B cell (primary cell): ENCODE measurements at regions not wholly inside any gene's neighbourhood (a gene's known extent, or its start where the extent isn't known, plus 50 kb on each side); places are given as distances from the start of the nearest gene placed in this dataset.

Experiments
- ATAC-seq: fragments of 200-7000 bp; cut with Tn5 transposase; one replicate; pipeline ENCODE4 v1.10.0; 2021; ENCODE audit warnings: low read depth, mild to moderate bottlenecking, moderate number of reproducible peaks, moderate library complexity
- CTCF ChIA-PET: fragments of 350-600 bp; sonication (Branson Sonifier 250); formaldehyde crosslinking; loops from one replicate; lab custom pipeline; 2021; ENCODE audit warnings: antibody characterized with exemption, inconsistent platforms; lab: Charles Lee
- POLR2A ChIA-PET: fragments of 350-600 bp; sonication (Branson Sonifier 250); formaldehyde crosslinking; loops from one replicate; lab custom pipeline; 2021; ENCODE audit warnings: antibody characterized with exemption; lab: Charles Lee
- DNase-seq: peaks from one replicate; pipeline ENCODE4 v3.0.0; 2013
- H2AFZ ChIP-seq: 2 replicates; pipeline ENCODE4 v1.6.1; 2012; ENCODE audit warnings: mild to moderate bottlenecking, low read depth, low read length; ENCODE audit not compliant: insufficient read depth, poor library complexity, severe bottlenecking
- H3K27ac ChIP-seq, 2 donors: 1 replicate in 1 of 2; 2 replicates in 1 of 2; pipeline ENCODE4 v1.5.1; 2012 to 2013; ENCODE audit warnings: low read length in 2 of 2, mild to moderate bottlenecking in 2 of 2, moderate library complexity in 1 of 2
- H3K27me3 ChIP-seq, 4 experiments: fragments of 200-600 bp in 1 of 4; sonication (generic) in 1 of 4; replicated peaks in 1 of 4; 1 replicate in 2 of 4; 2 replicates in 2 of 4; pipeline versions ENCODE4 v1.6.1 to v1.7.0; 2013 to 2016; ENCODE audit warnings: low read length in 3 of 4, mild to moderate bottlenecking in 2 of 4, mixed read lengths in 1 of 4, moderate library complexity in 1 of 4; ENCODE audit not compliant: insufficient read depth in 4 of 4, control insufficient read depth in 3 of 4; ENCODE audit errors: control extremely low read depth in 1 of 4
- H3K36me3 ChIP-seq, 2 experiments: replicated peaks in 1 of 2; 1 replicate in 1 of 2; 2 replicates in 1 of 2; pipeline versions ENCODE4 v1.6.1 to v1.7.1; 2013; ENCODE audit warnings: low read length in 1 of 2; ENCODE audit not compliant: insufficient read depth in 2 of 2, control insufficient read depth in 1 of 2; ENCODE audit errors: control extremely low read depth in 1 of 2, extremely low read depth in 1 of 2
- H3K4me1 ChIP-seq, 2 donors: fragments of 200-600 bp in 1 of 2; sonication (generic) in 1 of 2; 1 replicate in 1 of 2; 2 replicates in 1 of 2; pipeline versions ENCODE4 v1.5.1 to v1.6.1; 2013 to 2017; ENCODE audit warnings: low read length in 2 of 2; ENCODE audit not compliant: control insufficient read depth in 2 of 2, insufficient read depth in 2 of 2
- H3K4me2 ChIP-seq: replicated peaks from 2 replicates; pipeline ENCODE3; 2012; ENCODE audit warnings: mild to moderate bottlenecking, low read depth, low read length; ENCODE audit not compliant: poor library complexity, severe bottlenecking
- H3K4me3 ChIP-seq, 5 experiments: fragments of 200-600 bp in 1 of 5; sonication (generic) in 1 of 5; 1 replicate in 3 of 5; 2 replicates in 2 of 5; pipeline versions ENCODE4 v1.5.1 to v1.7.0; 2011 to 2016; ENCODE audit warnings: low read length in 4 of 5, mild to moderate bottlenecking in 4 of 5, low read depth in 2 of 5, control low read depth in 1 of 5, moderate library complexity in 1 of 5; ENCODE audit not compliant: insufficient read depth in 1 of 5; ENCODE audit errors: control extremely low read depth in 1 of 5, extremely low read depth in 1 of 5
- H3K79me2 ChIP-seq: fragments of 200-600 bp; sonication (generic); one replicate; pipeline ENCODE4 v1.6.0; 2016; ENCODE audit warnings: low read length; ENCODE audit not compliant: control insufficient read depth, insufficient read depth
- H3K9ac ChIP-seq: fragments of 200-600 bp; sonication (generic); 2 replicates; pipeline ENCODE4 v1.6.1; 2017; ENCODE audit warnings: mild to moderate bottlenecking, low read length, moderate library complexity
- H3K9me3 ChIP-seq, 3 donors: one replicate each; pipeline versions ENCODE4 v1.6.1 to v1.7.1; 2013; ENCODE audit warnings: low read length in 2 of 3; ENCODE audit not compliant: control insufficient read depth in 2 of 3, insufficient read depth in 1 of 3; ENCODE audit errors: control extremely low read depth in 1 of 3
- H4K20me1 ChIP-seq: 2 replicates; pipeline ENCODE4 v1.6.0; 2012; ENCODE audit warnings: mild to moderate bottlenecking, low read length; ENCODE audit not compliant: insufficient read depth, control insufficient read depth, poor library complexity, severe bottlenecking
- H3K27ac Mint-ChIP-seq: one replicate; pipeline ENCODE4 v1.8.0; 2021; ENCODE audit warnings: mixed read lengths
- H3K27me3 Mint-ChIP-seq: one replicate; pipeline ENCODE4 v1.8.0; 2021; ENCODE audit warnings: mixed read lengths
- H3K4me1 Mint-ChIP-seq: one replicate; pipeline ENCODE4 v1.8.0; 2021; ENCODE audit warnings: mixed read lengths
- H3K4me3 Mint-ChIP-seq: one replicate; pipeline ENCODE4 v1.8.0; 2021; ENCODE audit warnings: mixed read lengths
- H3K9me3 Mint-ChIP-seq: one replicate; pipeline ENCODE4 v1.8.0; 2022; ENCODE audit warnings: mixed read lengths; ENCODE audit not compliant: insufficient read depth
- EZH2 ChIP-seq: IDR thresholded peaks from 2 replicates; pipeline ENCODE4 v1.6.1; 2012; ENCODE audit warnings: borderline replicate concordance, low read depth, mild to moderate bottlenecking, moderate library complexity, low read length; ENCODE audit not compliant: insufficient read depth, poor library complexity, severe bottlenecking
- WGBS: methylation state at CpG from one replicate; pipeline ENCODE4 v1.1.5; 2013; ENCODE audit warnings: missing lambda C conversion rate; ENCODE audit not compliant: insufficient coverage; 5-methylcytosine and 5-hydroxymethylcytosine counted together
- intact Hi-C: fragments of 100-400 bp; cut with micrococcal nuclease; formaldehyde crosslinking; loops from one replicate; pipeline ENCODE4 v1.10.0; 2022
- TF ChIP-seq, protein P1 (sequence below): fragments of 200-600 bp; IDR thresholded peaks from one replicate; pipeline ENCODE4 v1.8.0; 2022; ENCODE audit warnings: antibody characterized with exemption, mild to moderate bottlenecking

DNA sequence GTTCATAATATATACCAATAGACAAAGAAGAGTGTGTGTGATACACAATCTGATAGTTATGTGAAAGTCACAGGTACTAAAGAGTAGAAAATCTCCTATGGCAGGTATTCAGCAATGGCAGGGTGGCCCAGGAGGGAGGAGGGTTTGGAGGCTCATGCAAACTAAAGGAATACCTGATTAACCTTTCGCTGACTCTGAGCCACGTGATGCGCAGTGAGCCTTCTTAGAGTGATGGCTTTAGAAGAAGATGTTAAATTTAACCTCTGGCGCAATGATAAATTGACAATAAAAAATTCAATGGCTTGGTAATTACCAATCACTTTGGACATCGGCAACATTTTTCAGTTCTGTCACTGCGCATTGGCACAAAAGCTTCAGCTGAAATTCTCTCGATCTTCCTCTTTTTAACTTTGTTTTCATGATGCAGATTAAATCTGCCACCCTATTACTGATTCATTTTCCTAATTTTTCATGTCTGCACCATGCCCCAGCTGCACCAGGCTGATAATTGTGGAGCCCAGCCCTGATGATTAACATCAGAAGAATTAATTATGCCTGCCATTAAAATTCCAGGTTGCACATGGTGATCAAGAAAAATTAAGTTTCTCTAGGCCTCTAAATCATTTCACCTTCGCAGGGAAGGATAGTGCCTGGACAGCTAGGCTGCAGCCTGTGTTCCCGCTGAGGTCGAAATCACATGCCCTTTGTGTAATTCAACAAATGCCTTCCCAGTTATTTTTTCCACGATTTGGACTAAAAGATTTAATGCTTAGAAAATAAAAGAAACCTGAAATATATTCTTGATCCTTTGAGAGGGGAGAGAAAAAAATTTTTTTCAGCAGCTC is 250.6 kb upstream of the HNRNPA3 start:
- no peak overlapping the region for H3K4me2 ChIP-seq
- WGBS, result 98% methylated on average over 6 of the region's 11 CpGs
- CTCF ChIA-PET, result interaction anchor here (0.6 kb wide), 1 partner anchor 1450 kb away, joined by 6 read pairs; no protein-coding TSS in a partner anchor
- intact Hi-C loops, result no loop called here
- no peaks in the 10 kb centered on the region for H3K4me1 Mint-ChIP-seq
- peaks cover 24% of the 10 kb centered on the region for H3K27me3 Mint-ChIP-seq
- no peaks in the 10 kb centered on the region for H3K27me3 ChIP-seq
- no peaks in the 10 kb centered on the region for H3K9me3 Mint-ChIP-seq
- H3K4me3 ChIP-seq, result no peak overlapping the region
- no peaks in the 10 kb centered on the region for H3K9me3 ChIP-seq
- DNase-seq, result no peak
- no peak overlapping the region for H3K27ac ChIP-seq
- H3K4me1 ChIP-seq, result no peaks in the 10 kb centered on the region
- POLR2A ChIA-PET, result no interaction called here
- H3K79me2 ChIP-seq, result no peaks in the 10 kb centered on the region
- no peaks in the 10 kb centered on the region for H3K36me3 ChIP-seq
- H4K20me1 ChIP-seq, result no peaks in the 10 kb centered on the region
- ATAC-seq, result no peak
- H3K9ac ChIP-seq, result no peak overlapping the region
- no peak overlapping the region for H2AFZ ChIP-seq
- H3K27ac Mint-ChIP-seq, result no peak overlapping the region
- no peak overlapping the region for H3K4me3 Mint-ChIP-seq
- no peak for TF ChIP-seq EZH2

DNA sequence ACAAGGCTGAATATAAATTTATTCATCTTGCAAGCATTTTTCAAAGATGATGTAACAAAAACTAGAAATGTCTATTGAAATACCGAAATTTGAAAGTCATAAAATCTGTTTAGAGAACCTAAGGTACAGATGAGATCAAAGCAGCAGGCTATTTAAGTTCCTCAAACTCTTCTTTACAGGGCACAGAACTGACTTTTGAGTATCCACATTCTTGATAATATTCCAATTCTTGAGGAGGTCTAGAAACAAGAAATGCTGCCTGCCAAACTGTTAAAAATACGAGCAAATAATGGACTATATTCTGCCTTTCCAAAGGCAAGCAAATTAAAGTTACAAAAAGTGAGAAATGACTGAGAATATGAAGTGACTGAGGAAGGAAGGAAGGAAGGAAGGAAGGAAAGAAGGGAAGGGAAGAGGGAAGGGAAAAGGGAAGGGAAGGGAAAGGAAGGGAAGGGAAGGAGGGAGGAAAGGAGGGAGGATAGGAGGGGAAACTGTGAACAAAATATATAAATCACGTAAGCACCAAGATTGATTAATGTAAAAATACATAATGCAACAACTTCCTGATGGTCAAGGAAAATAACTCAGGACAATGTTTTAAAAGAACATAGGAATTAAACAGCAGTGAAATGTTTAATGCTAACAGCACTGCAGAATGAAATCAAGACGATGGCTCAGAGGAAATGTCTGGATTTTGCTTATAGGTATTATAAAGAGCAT is 248.9 kb upstream of the HNRNPA3 start:
- Histone ChIP-seq H3K9me3 (no peaks in the 10 kb centered on the region), H3K27me3 (no peaks in the 10 kb centered on the region), H3K4me3 (no peak overlapping the region), H3K9ac (no peak overlapping the region), H2AFZ (no peak overlapping the region), H3K36me3 (no peaks in the 10 kb centered on the region), H3K27ac (no peak overlapping the region), H3K79me2 (no peaks in the 10 kb centered on the region), H4K20me1 (no peaks in the 10 kb centered on the region), H3K4me2 (no peak overlapping the region), H3K4me1 (no peaks in the 10 kb centered on the region)
- no peak for ATAC-seq
- ChIA-PET POLR2A (no interaction called here), CTCF (no interaction called here)
- Mint-ChIP-seq H3K27ac (no peak overlapping the region), H3K4me1 (no peaks in the 10 kb centered on the region), H3K9me3 (no peaks in the 10 kb centered on the region), H3K4me3 (no peak overlapping the region), H3K27me3 (peaks cover 18% of the 10 kb centered on the region)
- TF ChIP-seq, protein P1, sequence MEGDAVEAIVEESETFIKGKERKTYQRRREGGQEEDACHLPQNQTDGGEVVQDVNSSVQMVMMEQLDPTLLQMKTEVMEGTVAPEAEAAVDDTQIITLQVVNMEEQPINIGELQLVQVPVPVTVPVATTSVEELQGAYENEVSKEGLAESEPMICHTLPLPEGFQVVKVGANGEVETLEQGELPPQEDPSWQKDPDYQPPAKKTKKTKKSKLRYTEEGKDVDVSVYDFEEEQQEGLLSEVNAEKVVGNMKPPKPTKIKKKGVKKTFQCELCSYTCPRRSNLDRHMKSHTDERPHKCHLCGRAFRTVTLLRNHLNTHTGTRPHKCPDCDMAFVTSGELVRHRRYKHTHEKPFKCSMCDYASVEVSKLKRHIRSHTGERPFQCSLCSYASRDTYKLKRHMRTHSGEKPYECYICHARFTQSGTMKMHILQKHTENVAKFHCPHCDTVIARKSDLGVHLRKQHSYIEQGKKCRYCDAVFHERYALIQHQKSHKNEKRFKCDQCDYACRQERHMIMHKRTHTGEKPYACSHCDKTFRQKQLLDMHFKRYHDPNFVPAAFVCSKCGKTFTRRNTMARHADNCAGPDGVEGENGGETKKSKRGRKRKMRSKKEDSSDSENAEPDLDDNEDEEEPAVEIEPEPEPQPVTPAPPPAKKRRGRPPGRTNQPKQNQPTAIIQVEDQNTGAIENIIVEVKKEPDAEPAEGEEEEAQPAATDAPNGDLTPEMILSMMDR, result no peak
- no peak for TF ChIP-seq EZH2
- intact Hi-C loops, result no loop called here
- WGBS, result 100% methylated on average over 1 of the region's 4 CpGs
- DNase-seq, result no peak
